ENCODE measurements at regions not wholly inside any gene's neighbourhood (a gene's known extent, or its start where the extent isn't known, plus 50 kb on each side); places are given as distances from the start of the nearest gene placed in this dataset.

DNA sequence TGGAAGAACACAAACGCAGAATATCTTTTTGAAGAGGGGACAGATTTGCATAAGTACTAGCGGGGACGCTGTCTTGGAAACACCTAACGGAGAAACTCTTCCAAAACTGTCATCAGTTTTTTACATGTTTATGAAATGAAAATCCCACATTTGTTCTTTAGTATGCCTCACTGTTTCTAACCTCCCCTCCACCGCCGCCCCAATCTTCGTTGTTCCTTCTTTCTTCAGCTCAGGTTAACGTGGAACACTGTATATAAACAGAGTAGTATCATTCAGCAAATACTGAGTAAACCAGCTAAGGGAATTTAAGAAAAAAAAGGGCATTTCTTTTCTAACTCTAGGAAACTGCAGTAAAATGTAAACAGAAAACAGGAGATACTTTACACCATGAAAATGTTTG lies 2345.6 kb downstream of the PCDH7 start:
- TF ChIP-seq, protein P1, sequence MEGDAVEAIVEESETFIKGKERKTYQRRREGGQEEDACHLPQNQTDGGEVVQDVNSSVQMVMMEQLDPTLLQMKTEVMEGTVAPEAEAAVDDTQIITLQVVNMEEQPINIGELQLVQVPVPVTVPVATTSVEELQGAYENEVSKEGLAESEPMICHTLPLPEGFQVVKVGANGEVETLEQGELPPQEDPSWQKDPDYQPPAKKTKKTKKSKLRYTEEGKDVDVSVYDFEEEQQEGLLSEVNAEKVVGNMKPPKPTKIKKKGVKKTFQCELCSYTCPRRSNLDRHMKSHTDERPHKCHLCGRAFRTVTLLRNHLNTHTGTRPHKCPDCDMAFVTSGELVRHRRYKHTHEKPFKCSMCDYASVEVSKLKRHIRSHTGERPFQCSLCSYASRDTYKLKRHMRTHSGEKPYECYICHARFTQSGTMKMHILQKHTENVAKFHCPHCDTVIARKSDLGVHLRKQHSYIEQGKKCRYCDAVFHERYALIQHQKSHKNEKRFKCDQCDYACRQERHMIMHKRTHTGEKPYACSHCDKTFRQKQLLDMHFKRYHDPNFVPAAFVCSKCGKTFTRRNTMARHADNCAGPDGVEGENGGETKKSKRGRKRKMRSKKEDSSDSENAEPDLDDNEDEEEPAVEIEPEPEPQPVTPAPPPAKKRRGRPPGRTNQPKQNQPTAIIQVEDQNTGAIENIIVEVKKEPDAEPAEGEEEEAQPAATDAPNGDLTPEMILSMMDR (IDR thresholded peaks at IDR 0.05), result no peak
- TF ChIP-seq POLR2AphosphoS5 (IDR thresholded peaks at IDR 0.05; ENCODE audit: low read depth, low read length), result no peak
- TF ChIP-seq, protein P2, sequence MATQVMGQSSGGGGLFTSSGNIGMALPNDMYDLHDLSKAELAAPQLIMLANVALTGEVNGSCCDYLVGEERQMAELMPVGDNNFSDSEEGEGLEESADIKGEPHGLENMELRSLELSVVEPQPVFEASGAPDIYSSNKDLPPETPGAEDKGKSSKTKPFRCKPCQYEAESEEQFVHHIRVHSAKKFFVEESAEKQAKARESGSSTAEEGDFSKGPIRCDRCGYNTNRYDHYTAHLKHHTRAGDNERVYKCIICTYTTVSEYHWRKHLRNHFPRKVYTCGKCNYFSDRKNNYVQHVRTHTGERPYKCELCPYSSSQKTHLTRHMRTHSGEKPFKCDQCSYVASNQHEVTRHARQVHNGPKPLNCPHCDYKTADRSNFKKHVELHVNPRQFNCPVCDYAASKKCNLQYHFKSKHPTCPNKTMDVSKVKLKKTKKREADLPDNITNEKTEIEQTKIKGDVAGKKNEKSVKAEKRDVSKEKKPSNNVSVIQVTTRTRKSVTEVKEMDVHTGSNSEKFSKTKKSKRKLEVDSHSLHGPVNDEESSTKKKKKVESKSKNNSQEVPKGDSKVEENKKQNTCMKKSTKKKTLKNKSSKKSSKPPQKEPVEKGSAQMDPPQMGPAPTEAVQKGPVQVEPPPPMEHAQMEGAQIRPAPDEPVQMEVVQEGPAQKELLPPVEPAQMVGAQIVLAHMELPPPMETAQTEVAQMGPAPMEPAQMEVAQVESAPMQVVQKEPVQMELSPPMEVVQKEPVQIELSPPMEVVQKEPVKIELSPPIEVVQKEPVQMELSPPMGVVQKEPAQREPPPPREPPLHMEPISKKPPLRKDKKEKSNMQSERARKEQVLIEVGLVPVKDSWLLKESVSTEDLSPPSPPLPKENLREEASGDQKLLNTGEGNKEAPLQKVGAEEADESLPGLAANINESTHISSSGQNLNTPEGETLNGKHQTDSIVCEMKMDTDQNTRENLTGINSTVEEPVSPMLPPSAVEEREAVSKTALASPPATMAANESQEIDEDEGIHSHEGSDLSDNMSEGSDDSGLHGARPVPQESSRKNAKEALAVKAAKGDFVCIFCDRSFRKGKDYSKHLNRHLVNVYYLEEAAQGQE (IDR thresholded peaks at IDR 0.05; ENCODE audit: insufficient read depth in 1 of 2, low read depth in 2 of 2, low read length in 1 of 2), result no peak
- no peak for TF ChIP-seq SIN3A (IDR thresholded peaks at IDR 0.05; ENCODE audit: borderline replicate concordance, insufficient read depth, low read depth, low read length)
- no peak for TF ChIP-seq TCF7L2 (IDR thresholded peaks at IDR 0.05; ENCODE audit: low read depth, low read length)

All from Panc1 (cell line).